Thymus (tissue), 11 donors: ENCODE measurements at regions not wholly inside any gene's neighbourhood (a gene's known extent, or its start where the extent isn't known, plus 50 kb on each side); places are given as distances from the start of the nearest gene placed in this dataset.
A peak's percentile ranks its signal among the peaks of the same experiment; 100 is the strongest.

ENCODE experiments used
- DNase-seq, 9 donors: peaks; one replicate each; pipeline ENCODE4 v3.0.0-alpha.2; 2013; ENCODE audit warnings: low spot score in 9 of 9, low read depth in 6 of 9, missing footprints in 1 of 9
- H3K27ac ChIP-seq, 2 donors: one replicate each; pipeline ENCODE4 v1.5.1; 2013; ENCODE audit warnings: control low read depth in 1 of 2, low read depth in 1 of 2, low read length in 1 of 2, mild to moderate bottlenecking in 1 of 2, moderate library complexity in 1 of 2
- H3K27me3 ChIP-seq, 2 donors: one replicate each; pipeline ENCODE4 v1.5.1; 2013; ENCODE audit warnings: low read length in 1 of 2; ENCODE audit not compliant: control insufficient read depth in 2 of 2, insufficient read depth in 1 of 2
- H3K36me3 ChIP-seq, 2 donors: one replicate each; pipeline ENCODE4 v1.5.1; 2013; ENCODE audit warnings: low read length in 1 of 2, mild to moderate bottlenecking in 1 of 2, moderate library complexity in 1 of 2; ENCODE audit not compliant: control insufficient read depth in 2 of 2, insufficient read depth in 2 of 2
- H3K4me1 ChIP-seq, 2 donors: one replicate each; pipeline ENCODE4 v1.5.1; 2013; ENCODE audit warnings: low read length in 2 of 2; ENCODE audit not compliant: control insufficient read depth in 2 of 2, insufficient read depth in 2 of 2
- H3K4me3 ChIP-seq, 2 donors: one replicate each; pipeline ENCODE4 v1.5.1; 2013; ENCODE audit warnings: low read length in 2 of 2, control low read depth in 1 of 2, mild to moderate bottlenecking in 1 of 2
- H3K9me3 ChIP-seq, 2 donors: one replicate each; pipeline ENCODE4 v1.5.1; 2013; ENCODE audit warnings: low read length in 1 of 2, mild to moderate bottlenecking in 1 of 2; ENCODE audit not compliant: control insufficient read depth in 2 of 2, insufficient read depth in 1 of 2
- WGBS: extraction: QIAGEN DNeasy Blood & Tissue Kit; methylation state at CpG from one replicate; pipeline ENCODE4 v1.1.7; 2013; 5-methylcytosine and 5-hydroxymethylcytosine counted together
- donor health status: healthy.

DNA sequence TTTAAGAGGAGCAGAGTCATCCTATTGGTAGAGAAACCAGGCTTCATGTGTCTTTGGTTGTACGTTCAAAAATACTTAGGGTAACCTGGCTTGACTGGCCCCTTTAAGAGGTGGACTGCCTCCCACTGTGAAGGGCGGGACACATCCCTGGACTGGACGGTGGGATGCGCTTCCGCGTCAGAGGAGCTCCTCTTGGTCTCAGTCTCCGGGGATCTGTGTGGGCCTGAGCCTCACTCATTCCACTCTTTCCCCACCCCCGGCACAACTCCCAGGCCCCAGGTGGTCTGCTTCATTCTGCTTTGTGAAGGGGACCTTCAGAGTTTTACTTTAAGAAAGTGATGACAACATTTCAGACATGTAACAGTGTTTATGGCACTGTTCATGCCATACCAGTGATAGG, 601.1 kb downstream of the IRX1 start:
- H3K4me1 ChIP-seq = peaks cover 6 to 8% of the 10 kb centered on the region in 2 donors
- H3K27ac ChIP-seq = no peak overlapping the region
- 76% methylated on average over 8 of the region's 8 CpGs for WGBS
- DNase-seq = no peak
- H3K36me3 ChIP-seq = no peaks in the 10 kb centered on the region
- H3K4me3 ChIP-seq = no peak overlapping the region
- no peaks in the 10 kb centered on the region for H3K27me3 ChIP-seq
- no peaks in the 10 kb centered on the region for H3K9me3 ChIP-seq

DNA sequence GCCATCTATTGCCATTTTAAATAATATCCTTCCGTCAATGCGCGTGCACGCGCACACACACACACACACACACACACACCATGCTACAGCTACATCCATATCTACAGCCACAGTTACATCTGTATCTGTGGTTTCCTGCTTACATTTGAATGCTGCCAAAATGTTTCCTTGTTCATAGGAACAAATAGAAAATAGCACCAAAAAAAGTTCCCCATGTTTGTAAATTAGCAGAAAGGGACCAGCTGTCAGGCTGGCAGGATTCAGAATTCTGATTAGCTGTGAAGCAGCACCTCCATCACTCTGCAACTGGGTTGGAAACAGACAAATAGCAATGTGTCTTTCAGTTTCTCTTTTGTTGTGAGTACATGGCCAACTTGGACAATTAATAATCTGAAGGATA, 601.5 kb downstream of the IRX1 start:
- no peak overlapping the region for H3K27ac ChIP-seq
- H3K9me3 ChIP-seq = no peaks in the 10 kb centered on the region
- 18% methylated on average over 5 of the region's 5 CpGs for WGBS
- H3K4me3 ChIP-seq = no peak overlapping the region
- peak in 2 of 9 donors; percentile 12 to 37 for DNase-seq
- H3K36me3 ChIP-seq = no peaks in the 10 kb centered on the region
- H3K27me3 ChIP-seq = no peaks in the 10 kb centered on the region
- H3K4me1 ChIP-seq = peaks cover 6 to 7% of the 10 kb centered on the region in 2 donors

DNA sequence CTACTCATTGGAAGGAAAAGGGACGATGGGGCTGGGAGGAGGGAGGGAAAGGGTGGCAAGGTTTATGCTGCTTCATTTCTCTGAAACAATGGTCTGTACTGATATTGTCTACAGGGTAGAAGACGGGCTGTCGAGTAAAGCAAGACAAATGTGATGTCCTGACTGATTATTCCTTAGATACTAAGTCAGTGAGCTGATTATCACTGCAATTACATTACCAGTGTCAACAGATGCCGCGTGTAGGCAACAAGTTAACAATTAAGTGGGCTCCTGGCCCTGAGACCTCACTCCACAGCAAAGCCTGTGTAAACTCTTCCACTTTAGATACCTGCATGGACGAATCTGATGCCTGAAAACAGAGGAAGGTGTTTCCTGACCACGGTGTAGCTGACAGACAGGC, 602.8 kb downstream of the IRX1 start:
- Histone ChIP-seq H3K27ac (no peak overlapping the region), H3K9me3 (no peaks in the 10 kb centered on the region), H3K36me3 (no peaks in the 10 kb centered on the region), H3K4me1 (peaks cover 6 to 7% of the 10 kb centered on the region in 2 donors), H3K4me3 (no peak overlapping the region), H3K27me3 (no peaks in the 10 kb centered on the region)
- DNase-seq = no peak
- 88% methylated on average over 7 of the region's 7 CpGs for WGBS

DNA sequence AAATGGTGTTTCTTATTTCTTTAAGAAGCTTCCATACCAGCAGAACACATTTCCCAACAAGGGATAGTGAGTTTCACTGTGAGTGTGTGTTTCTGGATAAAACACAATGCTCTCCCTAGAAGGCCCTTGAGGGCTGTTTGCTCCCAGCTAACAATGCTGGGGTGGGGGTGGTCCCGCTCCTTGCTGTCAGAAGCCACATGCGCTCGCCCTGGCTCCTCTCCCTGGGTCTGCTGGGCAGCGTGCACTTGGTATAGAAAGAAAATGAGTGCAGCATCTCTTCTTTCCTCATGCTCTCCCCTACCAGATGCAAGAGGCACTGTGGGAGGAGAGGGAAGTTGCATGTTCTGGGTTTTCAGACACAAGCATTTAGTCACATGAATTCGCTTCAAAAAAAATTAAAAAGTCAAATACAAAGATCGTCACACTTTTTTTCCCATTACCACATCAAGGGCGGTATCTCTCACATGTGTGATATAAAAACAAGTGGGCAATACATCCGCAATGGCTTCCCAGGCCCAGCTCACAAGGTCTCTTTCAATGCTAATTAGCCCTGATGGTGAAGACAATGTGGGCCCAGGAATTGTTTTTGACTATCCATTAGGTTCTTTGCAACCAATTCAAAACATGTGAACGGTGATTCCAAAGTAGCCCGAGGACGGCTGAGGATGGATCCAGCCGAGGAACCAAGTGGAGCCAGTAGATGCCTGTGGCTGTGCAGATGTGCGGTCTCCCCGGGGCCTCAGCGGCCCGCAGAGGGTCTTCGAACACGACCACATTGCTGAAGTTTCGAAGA, 603.6 kb downstream of the IRX1 start:
- DNase-seq = no peak
- WGBS = 92% methylated on average over 19 of the region's 19 CpGs
- no peaks in the 10 kb centered on the region for H3K9me3 ChIP-seq
- H3K27me3 ChIP-seq = no peaks in the 10 kb centered on the region
- H3K36me3 ChIP-seq = no peaks in the 10 kb centered on the region
- H3K27ac ChIP-seq = no peak overlapping the region
- H3K4me1 ChIP-seq = peaks cover 6 to 7% of the 10 kb centered on the region in 2 donors
- H3K4me3 ChIP-seq = no peak overlapping the region

DNA sequence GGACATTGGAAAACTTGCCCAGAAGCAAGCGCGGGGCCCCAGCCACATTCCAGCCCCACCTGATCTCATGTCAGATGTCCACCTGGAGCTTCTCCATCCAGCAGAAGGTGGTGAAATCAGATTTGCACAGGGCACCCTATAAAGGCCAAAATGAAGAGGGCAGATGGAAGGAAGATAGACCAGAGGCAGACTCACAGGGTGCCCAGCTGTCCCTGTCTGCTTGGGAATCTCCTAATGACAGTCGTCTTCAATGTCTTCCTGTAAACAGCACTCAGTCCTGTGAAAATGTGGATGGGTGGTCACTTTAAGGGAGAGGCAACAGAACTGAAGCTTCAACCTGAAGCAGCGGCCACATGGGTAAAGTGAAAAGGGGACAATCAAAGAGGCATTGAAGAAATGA, 607.5 kb downstream of the IRX1 start:
- WGBS = 98% methylated on average over 4 of the region's 4 CpGs
- Histone ChIP-seq H3K4me3 (no peak overlapping the region), H3K9me3 (no peaks in the 10 kb centered on the region), H3K27ac (no peak overlapping the region), H3K36me3 (no peaks in the 10 kb centered on the region), H3K27me3 (no peaks in the 10 kb centered on the region), H3K4me1 (no peaks in the 10 kb centered on the region)
- DNase-seq = no peak

DNA sequence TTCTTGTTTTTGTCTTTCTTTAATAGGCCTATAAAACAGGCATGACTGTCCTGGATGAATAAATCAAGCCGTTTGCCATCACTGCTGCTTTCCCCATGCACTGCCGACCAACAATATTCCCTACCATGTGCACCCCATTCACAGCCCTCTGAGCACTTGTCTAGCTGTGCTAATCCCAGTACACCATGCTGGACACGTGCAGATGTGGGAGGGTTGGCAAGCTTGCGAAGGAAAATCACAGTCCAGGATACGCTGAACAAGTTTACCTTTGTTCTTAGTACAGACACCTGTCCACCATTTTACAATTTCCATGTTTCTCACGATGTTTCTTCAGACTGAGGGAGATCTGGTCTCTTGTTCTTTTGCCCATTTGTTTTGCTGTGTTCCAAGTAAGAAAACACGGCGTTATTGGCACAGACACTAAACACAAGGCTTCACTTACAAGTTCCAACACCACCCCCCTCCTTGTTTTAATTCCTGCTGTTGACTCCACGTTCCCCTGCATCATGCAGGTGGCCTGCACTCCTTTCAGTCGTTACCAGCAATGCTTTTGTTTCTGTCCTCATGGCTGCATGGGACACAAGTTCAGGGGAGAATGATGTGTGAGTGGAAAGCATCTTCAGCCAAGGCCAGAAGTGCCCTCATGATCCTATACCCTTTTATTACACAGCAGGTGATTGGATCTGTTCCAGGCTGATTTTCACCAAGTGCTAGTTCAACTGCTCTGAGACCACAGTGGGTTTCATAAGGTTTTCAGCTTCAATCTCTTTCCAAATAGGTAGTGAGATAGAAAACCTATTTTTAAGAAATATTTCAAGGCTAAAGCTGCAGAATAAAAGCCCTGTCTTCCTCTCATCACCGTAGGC, 608.9 kb downstream of the IRX1 start:
- H3K36me3 ChIP-seq = no peaks in the 10 kb centered on the region
- H3K27ac ChIP-seq = no peak overlapping the region
- no peaks in the 10 kb centered on the region for H3K9me3 ChIP-seq
- WGBS = 92% methylated on average over 11 of the region's 11 CpGs
- H3K27me3 ChIP-seq = no peaks in the 10 kb centered on the region
- H3K4me3 ChIP-seq = no peak overlapping the region
- DNase-seq = no peak
- no peaks in the 10 kb centered on the region for H3K4me1 ChIP-seq

DNA sequence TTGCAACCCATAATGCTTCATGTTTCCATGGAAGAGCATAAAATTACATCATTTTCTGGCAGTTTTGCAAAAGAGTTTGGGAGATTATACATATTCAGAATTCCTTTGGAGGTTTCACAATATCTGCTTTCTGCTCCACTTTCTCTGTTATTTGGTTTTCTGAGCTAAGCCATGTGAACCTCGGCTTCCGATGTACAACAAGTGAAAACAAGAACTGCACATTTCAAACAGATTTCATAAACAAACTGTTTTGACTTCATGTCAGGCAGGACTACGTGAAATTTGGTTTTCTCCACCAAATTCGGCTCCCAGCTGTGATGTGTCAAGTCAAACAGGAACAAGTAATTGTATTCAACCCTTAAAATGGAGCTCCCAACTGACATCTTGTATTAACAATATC, 609.8 kb downstream of the IRX1 start:
- 94% methylated on average over 4 of the region's 4 CpGs for WGBS
- Histone ChIP-seq H3K9me3 (no peaks in the 10 kb centered on the region), H3K27me3 (no peaks in the 10 kb centered on the region), H3K4me1 (no peaks in the 10 kb centered on the region), H3K4me3 (no peak overlapping the region), H3K27ac (no peak overlapping the region), H3K36me3 (no peaks in the 10 kb centered on the region)
- DNase-seq = no peak

DNA sequence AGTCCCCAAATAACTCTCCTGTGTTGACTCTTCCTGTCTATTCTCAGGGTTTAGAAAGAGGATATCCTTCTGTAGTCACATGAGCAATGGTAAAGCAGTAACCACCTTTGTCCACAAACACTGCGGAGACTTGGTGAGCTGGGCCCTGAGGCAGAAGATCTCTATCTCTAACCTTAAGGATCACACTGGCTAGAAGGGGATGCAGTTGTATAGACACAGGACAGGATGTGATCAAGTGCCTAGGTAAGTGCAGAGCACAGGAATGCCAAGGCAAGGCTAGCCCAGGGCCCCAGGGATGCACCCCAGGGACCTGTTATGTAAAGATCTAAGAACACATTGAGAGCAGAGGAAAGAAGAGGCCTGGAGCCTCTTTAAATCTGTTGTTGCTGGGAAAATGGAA, 610.5 kb downstream of the IRX1 start:
- no peaks in the 10 kb centered on the region for H3K36me3 ChIP-seq
- H3K4me1 ChIP-seq = no peaks in the 10 kb centered on the region
- no peaks in the 10 kb centered on the region for H3K27me3 ChIP-seq
- no peak overlapping the region for H3K4me3 ChIP-seq
- DNase-seq = no peak
- 84% methylated on average over 1 of the region's 1 CpG for WGBS
- no peak overlapping the region for H3K27ac ChIP-seq
- H3K9me3 ChIP-seq = no peaks in the 10 kb centered on the region

DNA sequence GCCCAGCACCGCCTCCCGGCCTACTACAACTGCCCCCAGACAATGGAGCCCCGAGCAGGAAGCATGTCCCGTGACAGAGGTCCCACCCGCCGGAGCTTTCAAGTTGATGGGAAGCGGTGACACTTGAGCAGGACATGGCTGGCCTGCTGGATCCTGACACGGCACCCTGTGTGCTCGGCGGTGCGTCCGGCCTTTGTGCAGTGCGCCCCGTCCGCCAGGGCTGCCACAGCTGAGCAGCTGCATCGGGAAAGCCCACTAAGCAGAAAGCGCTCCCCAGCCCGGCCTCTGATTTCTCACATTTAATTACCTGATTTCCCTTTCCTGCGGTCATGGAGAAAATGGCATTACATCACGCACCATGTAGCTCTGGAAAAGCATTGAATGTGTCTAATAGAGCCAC, 611.9 kb downstream of the IRX1 start:
- no peaks in the 10 kb centered on the region for H3K27me3 ChIP-seq
- whole genome bisulfite sequencing = 93% methylated on average over 20 of the region's 20 CpGs
- H3K9me3 ChIP-seq = no peaks in the 10 kb centered on the region
- no peaks in the 10 kb centered on the region for H3K4me1 ChIP-seq
- H3K27ac ChIP-seq = no peak overlapping the region
- H3K36me3 ChIP-seq = no peaks in the 10 kb centered on the region
- no peak for DNase-seq
- H3K4me3 ChIP-seq = no peak overlapping the region
